ENCODE measurements at regions not wholly inside any gene's neighbourhood (a gene's known extent, or its start where the extent isn't known, plus 50 kb on each side); places are given as distances from the start of the nearest gene placed in this dataset.

DNA sequence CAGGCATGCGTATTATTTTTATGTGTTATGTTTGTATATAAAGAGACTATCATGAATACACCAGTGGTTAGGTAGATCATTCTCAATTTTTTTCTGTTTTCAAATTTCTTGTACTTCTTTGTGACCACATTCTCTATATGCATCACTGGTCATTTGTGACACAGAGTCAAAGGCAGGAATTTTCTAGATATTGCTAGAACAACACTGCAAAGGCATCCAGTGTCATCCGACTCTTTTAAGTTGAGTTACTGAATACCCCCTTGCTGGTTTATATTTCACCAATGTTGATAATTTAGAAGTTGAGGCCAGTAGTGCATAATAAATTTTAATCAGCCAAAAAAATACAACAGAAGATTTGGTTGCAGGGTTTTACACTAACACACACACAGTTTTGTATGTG is 351.8 kb downstream of the CASP12 start:
- no peak overlapping the region for H3K27ac ChIP-seq
- TF ChIP-seq, protein P1, sequence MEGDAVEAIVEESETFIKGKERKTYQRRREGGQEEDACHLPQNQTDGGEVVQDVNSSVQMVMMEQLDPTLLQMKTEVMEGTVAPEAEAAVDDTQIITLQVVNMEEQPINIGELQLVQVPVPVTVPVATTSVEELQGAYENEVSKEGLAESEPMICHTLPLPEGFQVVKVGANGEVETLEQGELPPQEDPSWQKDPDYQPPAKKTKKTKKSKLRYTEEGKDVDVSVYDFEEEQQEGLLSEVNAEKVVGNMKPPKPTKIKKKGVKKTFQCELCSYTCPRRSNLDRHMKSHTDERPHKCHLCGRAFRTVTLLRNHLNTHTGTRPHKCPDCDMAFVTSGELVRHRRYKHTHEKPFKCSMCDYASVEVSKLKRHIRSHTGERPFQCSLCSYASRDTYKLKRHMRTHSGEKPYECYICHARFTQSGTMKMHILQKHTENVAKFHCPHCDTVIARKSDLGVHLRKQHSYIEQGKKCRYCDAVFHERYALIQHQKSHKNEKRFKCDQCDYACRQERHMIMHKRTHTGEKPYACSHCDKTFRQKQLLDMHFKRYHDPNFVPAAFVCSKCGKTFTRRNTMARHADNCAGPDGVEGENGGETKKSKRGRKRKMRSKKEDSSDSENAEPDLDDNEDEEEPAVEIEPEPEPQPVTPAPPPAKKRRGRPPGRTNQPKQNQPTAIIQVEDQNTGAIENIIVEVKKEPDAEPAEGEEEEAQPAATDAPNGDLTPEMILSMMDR (IDR thresholded peaks at IDR 0.05): no peak
- no peak for DNase-seq (ENCODE audit: low spot score)
- H3K4me3 ChIP-seq: no peak overlapping the region

DNA sequence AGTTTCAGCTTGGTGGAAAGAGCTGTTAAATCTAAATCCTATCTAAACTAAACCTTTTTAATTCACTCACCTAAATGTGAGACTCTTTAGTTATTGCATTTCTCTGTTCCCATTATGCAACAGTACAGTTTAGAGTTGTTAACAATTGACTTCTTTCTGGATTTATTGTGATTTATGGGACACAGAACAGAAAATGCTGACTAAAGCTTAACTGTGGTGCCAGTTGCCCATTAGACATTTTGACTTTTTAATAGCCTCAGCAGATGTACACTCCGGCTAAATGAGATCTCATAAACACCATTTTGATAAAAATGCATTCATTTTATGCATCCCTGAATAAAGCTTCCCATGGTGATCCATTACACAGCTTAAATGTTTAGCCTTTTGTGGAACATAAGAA is 356.6 kb downstream of the CASP12 start:
- H3K27ac ChIP-seq: no peak overlapping the region
- TF ChIP-seq, protein P1 (IDR thresholded peaks at IDR 0.05): no peak
- no peak overlapping the region for H3K4me3 ChIP-seq
- DNase-seq (ENCODE audit: low spot score): no peak

DNA sequence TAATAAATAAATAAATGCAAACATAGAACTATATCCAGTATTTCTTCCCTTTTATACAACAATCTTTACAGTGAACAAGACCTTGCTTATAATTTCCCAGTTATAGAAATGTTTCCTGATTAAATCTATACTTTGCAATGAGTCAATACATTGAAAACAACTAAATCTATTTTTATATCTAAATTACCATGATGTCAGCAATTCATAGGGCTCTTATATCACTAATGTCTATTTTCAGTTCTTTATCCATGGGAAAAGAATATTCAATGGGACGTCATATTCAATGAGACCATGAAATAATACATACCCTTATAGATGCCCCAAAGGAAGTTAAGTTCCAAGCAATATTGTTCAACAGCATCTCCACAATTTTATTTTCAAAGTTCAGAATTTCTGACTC is 359.9 kb downstream of the CASP12 start:
- DNase-seq (ENCODE audit: low spot score): no peak
- TF ChIP-seq, protein P1 (IDR thresholded peaks at IDR 0.05): no peak
- Histone ChIP-seq H3K27ac (no peak overlapping the region), H3K4me3 (no peak overlapping the region)

DNA sequence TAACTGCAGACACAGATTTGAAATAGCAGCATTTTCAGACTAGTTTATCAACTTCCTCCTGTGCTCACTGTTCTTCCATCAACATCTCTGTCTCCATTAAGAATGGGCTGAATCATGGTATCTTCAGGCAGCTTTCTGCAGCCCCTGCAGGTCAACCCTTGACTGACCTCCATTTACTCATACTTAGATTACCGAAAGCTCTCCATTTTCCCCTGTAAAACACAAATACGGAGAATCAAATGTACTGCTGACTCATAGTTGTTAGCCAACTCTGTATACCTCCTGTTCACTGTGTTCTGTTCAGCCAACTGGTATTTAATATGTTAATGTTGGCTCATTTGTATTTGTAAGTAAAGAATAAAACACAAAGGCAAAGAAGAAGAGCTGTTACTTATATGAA is 364.0 kb downstream of the CASP12 start:
- Histone ChIP-seq H3K27ac (no peak overlapping the region), H3K4me3 (no peak overlapping the region)
- TF ChIP-seq, protein P1 (IDR thresholded peaks at IDR 0.05): no peak
- DNase-seq (ENCODE audit: low spot score): no peak

DNA sequence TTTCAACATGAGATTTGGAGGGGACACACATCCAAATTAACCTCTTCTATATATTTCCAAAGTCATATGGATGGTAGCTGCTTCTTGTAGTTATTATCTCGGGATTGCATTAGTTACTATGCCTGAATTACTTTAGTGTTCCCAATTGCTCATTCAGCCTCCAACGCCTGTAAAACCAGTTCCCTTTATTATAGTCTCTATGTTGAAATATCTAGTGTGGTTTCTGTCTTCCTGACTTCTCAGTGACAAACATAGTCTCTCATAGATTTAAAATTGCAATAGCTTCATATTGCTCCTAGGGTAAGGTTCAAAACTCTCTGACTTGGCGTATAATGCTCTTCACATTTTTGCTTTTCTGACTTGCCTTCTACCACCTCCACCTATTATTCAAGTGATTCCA is 366.4 kb downstream of the CASP12 start:
- DNase-seq (ENCODE audit: low spot score): no peak
- Histone ChIP-seq H3K4me3 (no peak overlapping the region), H3K27ac (no peak overlapping the region)
- TF ChIP-seq, protein P1 (IDR thresholded peaks at IDR 0.05): no peak

DNA sequence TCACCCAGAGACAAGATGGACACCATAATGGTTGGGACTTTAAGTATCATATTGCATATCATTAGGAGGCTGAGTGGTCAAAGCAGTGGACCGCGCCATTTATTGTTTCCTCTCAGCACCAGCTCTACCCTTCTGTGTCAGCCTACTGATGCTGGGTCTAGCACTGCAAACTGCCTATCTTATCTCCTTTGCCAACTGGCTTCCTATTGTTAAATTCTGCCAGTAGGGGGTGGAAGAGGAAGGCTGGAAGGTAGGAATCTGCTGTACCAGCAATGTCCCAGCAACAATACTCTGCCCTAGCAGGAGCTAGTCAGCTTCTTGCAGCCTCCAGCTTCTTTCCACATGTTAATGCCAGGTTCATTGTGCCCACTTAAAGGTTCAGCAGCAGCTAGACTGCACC is 367.1 kb upstream of the PDGFD start:
- TF ChIP-seq, protein P1 (IDR thresholded peaks at IDR 0.05): no peak
- H3K27ac ChIP-seq: no peak overlapping the region
- no peak for DNase-seq (ENCODE audit: low spot score)
- H3K4me3 ChIP-seq: no peak overlapping the region

DNA sequence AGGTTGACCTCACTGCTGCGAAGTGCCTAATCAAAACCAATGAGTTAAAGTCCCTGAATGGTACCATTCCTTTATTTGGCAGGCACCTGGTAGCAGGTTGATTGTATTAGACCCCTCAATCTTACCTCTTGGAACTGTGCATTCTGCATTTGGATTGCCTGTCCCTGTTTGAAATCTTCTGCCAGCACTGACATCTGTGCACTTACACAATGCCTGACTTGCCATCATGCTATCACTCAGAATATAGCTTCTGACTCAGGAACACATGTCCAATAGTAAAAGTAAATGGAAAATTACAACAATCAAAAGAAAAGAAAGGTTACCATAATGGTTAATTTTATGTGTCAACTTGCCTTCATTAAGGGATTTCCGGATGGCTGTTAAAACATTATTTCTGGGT is 366.0 kb upstream of the PDGFD start:
- no peak for DNase-seq (ENCODE audit: low spot score)
- no peak overlapping the region for H3K4me3 ChIP-seq
- TF ChIP-seq, protein P1 (IDR thresholded peaks at IDR 0.05): no peak
- no peak overlapping the region for H3K27ac ChIP-seq

All from coronary artery (tissue), 2 donors.